ENCODE measurements at regions not wholly inside any gene's neighbourhood (a gene's known extent, or its start where the extent isn't known, plus 50 kb on each side); places are given as distances from the start of the nearest gene placed in this dataset.

- H3K4me3 Mint-ChIP-seq = peak overlapping the region; percentile 2
- no peaks in the 10 kb centered on the region for H3F3A ChIP-seq (ENCODE audit: low read depth)
Measured at GRCh38 chr11:116185551-116185950, 587.2 kb downstream of the BUD13 start.

GRCh38 chr11:116184763-116185162 is 588.0 kb downstream of the BUD13 start:
- Histone ChIP-seq H3K36me3 (no peaks in the 10 kb centered on the region), H3K4me3 (no peak overlapping the region), H3K27me3 (no peaks in the 10 kb centered on the region), H3K9ac (no peak overlapping the region), H3K9me3 (ENCODE audit: low read depth) (no peaks in the 10 kb centered on the region), H3K79me2 (ENCODE audit: low read depth) (no peaks in the 10 kb centered on the region), H4K20me1 (ENCODE audit: low read depth) (no peaks in the 10 kb centered on the region), H3K4me2 (no peak overlapping the region), H3F3A (ENCODE audit: low read depth) (no peaks in the 10 kb centered on the region), H3K27ac (no peak overlapping the region), H2AFZ (replicated peaks) (no peak overlapping the region), H3K4me1 (peaks cover 29% of the 10 kb centered on the region)
- no peak for DNase-seq (ENCODE audit: low spot score)
- peaks cover 12% of the 10 kb centered on the region for H3K27me3 Mint-ChIP-seq (ENCODE audit: insufficient read depth, low read depth)
- H3K4me3 Mint-ChIP-seq = no peak overlapping the region
- H3K27ac Mint-ChIP-seq = no peak overlapping the region
- peaks cover 61% of the 10 kb centered on the region for H3K4me1 Mint-ChIP-seq
- H3K9me3 Mint-ChIP-seq = no peaks in the 10 kb centered on the region
- TF ChIP-seq EZH2 (IDR thresholded peaks at IDR 0.05) (no peak), EZH2phosphoT487 (IDR thresholded peaks at IDR 0.05) (no peak), CTCF (IDR thresholded peaks at IDR 0.05) (no peak)
- no peaks in the 10 kb centered on the region for H3K36me3 Mint-ChIP-seq

More at GRCh38 chr11:116185551-116185950, 587.2 kb downstream of the BUD13 start:
- H3K9me3 ChIP-seq (ENCODE audit: low read depth) = no peaks in the 10 kb centered on the region
- H3K27ac ChIP-seq = no peak overlapping the region
- H3K4me2 ChIP-seq = no peak overlapping the region
- TF ChIP-seq EZH2phosphoT487 (IDR thresholded peaks at IDR 0.05) (no peak), EZH2 (IDR thresholded peaks at IDR 0.05) (no peak), CTCF (IDR thresholded peaks at IDR 0.05) (no peak)
- no peak overlapping the region for H3K4me3 ChIP-seq
- no peak for DNase-seq (ENCODE audit: low spot score)
- no peaks in the 10 kb centered on the region for H3K36me3 Mint-ChIP-seq
- H3K27me3 ChIP-seq = no peaks in the 10 kb centered on the region
- H3K79me2 ChIP-seq (ENCODE audit: low read depth) = no peaks in the 10 kb centered on the region
- no peaks in the 10 kb centered on the region for H3K36me3 ChIP-seq
- H3K4me1 Mint-ChIP-seq = peaks cover 62% of the 10 kb centered on the region
- peaks cover 35% of the 10 kb centered on the region for H3K4me1 ChIP-seq
- H2AFZ ChIP-seq (replicated peaks) = no peak overlapping the region
- no peak overlapping the region for H3K27ac Mint-ChIP-seq
- H4K20me1 ChIP-seq (ENCODE audit: low read depth) = no peaks in the 10 kb centered on the region
- H3K9ac ChIP-seq = no peak overlapping the region
- no peaks in the 10 kb centered on the region for H3K9me3 Mint-ChIP-seq
- peaks cover 12% of the 10 kb centered on the region for H3K27me3 Mint-ChIP-seq (ENCODE audit: insufficient read depth, low read depth)

- H3K27ac Mint-ChIP-seq = no peak overlapping the region
- Histone ChIP-seq H3K79me2 (ENCODE audit: low read depth) (no peaks in the 10 kb centered on the region), H2AFZ (replicated peaks) (no peak overlapping the region), H3K9me3 (ENCODE audit: low read depth) (no peaks in the 10 kb centered on the region), H3K4me2 (no peak overlapping the region), H3K4me3 (no peak overlapping the region), H3K9ac (no peak overlapping the region), H3K4me1 (peaks cover 28% of the 10 kb centered on the region), H3K36me3 (no peaks in the 10 kb centered on the region), H3K27me3 (no peaks in the 10 kb centered on the region), H3K27ac (no peak overlapping the region), H4K20me1 (ENCODE audit: low read depth) (no peaks in the 10 kb centered on the region), H3F3A (ENCODE audit: low read depth) (no peaks in the 10 kb centered on the region)
- H3K36me3 Mint-ChIP-seq = no peaks in the 10 kb centered on the region
- no peak for DNase-seq (ENCODE audit: low spot score)
- no peak overlapping the region for H3K4me3 Mint-ChIP-seq
- H3K27me3 Mint-ChIP-seq (ENCODE audit: insufficient read depth, low read depth) = peaks cover 17% of the 10 kb centered on the region
- TF ChIP-seq EZH2 (IDR thresholded peaks at IDR 0.05) = no peak
- no peak for TF ChIP-seq EZH2phosphoT487 (IDR thresholded peaks at IDR 0.05)
- TF ChIP-seq CTCF (IDR thresholded peaks at IDR 0.05) = no peak
- peaks cover 58% of the 10 kb centered on the region for H3K4me1 Mint-ChIP-seq
- H3K9me3 Mint-ChIP-seq = peaks cover 2% of the 10 kb centered on the region
Measured at GRCh38 chr11:116182356-116182966, 590.3 kb downstream of the BUD13 start.
